Heart left ventricle (tissue), 13 donors: ENCODE measurements at regions not wholly inside any gene's neighbourhood (a gene's known extent, or its start where the extent isn't known, plus 50 kb on each side); places are given as distances from the start of the nearest gene placed in this dataset.

Experiments used
- CTCF ChIP-seq, 12 donors: fragments of 200-600 bp; sonication (generic) in 4 of 12; IDR thresholded peaks; one replicate each; pipeline versions ENCODE4 v1.5.0 to v1.8.0; 2018 to 2022; ENCODE audit warnings: antibody characterized with exemption in 12 of 12, mild to moderate bottlenecking in 5 of 12
- POLR2A ChIP-seq, 2 donors: fragments of 450-650 bp; IDR thresholded peaks; one replicate each; pipeline ENCODE4 v1.6.1; 2017; ENCODE audit warnings: antibody characterized with exemption in 2 of 2, mild to moderate bottlenecking in 2 of 2, moderate library complexity in 2 of 2
- donor health status: ischemic (EF 13 %, LVEDD 7.1; RV severe dilation, severe dysfunction).
- donor health status: DM: no; HTN: yes; CAD: no.
- donor health status: DM: no; HTN: no; CAD: no.
- donor health status: ischemic (EF 25% LVEDD 6.9; RV normal size, moderate dysfunction).
- donor health status: ischemic (EF 25% LVEDD 5.7; RV mildly dilated, moderate dysfunction).
- donor health status: ischemic (EF 35%, LVEDD 5.7; RV mildly dilated, moderate dysfunction).
- donor health status: nonischemic (EF 11% LVEDD 7.7; RV severe dilation, severe dysfunction).
- donor health status: DM: yes; HTN: yes; CAD: no.
- donor health status: PGD.
- donor health status: ischemic (EF 29% LVEDD 5.4; RV normal size, mild dysfunction).
- donor health status: nonischemic (EF 23%, LVEDD 6.1; RV moderate dilation, normal function).

GRCh38 chr1:30419831-30420230 lies 303.6 kb downstream of the MATN1 start:
- TF ChIP-seq CTCF (IDR thresholded peaks at IDR 0.05) (no peak), POLR2A (IDR thresholded peaks at IDR 0.05) (no peak)
